ENCODE measurements at regions not wholly inside any gene's neighbourhood (a gene's known extent, or its start where the extent isn't known, plus 50 kb on each side); places are given as distances from the start of the nearest gene placed in this dataset.

DNA sequence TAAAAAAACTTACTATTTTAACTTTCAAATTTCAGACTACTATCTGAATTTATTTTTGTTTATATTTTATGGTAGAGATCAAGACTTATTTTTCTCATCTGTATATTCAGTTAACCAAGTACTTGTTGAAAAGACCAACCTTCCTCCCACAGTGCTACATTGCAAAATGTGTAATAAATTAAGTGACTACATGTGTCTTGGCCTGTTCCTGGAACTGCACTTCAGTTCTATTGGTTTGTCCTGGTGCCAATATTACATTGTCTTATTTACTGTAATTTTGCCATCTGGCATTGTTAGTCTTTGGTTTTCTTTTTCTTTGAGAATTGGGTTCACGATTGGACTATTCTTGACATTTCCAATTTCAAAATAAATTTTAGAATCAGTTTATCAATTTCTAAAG, 138.4 kb upstream of the KCNMB2 start:
- no peak for DNase-seq

DNA sequence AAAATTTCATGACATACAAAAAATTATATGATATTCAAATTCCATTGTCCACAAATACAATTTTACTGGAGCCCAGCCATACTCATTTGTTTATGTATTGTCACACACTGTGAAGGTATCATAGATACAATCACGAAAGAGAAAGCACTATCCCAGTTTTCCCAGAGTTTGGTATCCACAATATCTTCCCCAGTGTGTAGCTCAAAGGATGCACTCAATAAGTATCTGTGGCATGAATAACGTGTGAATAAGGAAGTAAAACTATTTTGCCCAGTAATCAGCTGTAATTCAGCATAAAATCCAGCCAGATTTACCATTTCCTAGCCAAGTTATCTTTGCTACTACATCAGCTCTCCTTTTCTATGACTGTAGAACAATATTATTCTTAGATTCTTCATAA, 131.3 kb upstream of the KCNMB2 start:
- no peak for DNase-seq

DNA sequence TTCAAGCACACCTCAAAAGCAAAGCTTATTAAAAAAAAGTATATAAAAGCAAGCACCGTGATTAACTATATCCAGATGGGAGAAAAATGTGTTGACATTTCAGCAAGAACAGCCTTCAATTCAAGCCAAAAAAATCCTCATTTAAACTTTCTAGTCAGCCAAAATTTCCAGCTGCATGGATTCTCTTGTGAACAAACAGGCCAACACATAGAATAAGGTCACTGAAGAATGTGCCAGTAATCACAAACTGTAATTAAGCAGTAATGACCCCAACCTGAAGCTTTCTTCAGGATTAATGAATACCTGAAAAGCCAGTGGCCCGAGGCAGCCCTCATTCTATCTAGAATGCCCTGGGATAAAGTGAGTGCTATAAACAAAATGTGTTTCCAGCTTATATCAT, 130.7 kb upstream of the KCNMB2 start:
- no peak for DNase-seq

GRCh38 chr3:178406206-178406605, 130.0 kb upstream of the KCNMB2 start:
- no peak for DNase-seq

GRCh38 chr3:178415384-178415783, 120.9 kb upstream of the KCNMB2 start:
- no peak for DNase-seq

DNA sequence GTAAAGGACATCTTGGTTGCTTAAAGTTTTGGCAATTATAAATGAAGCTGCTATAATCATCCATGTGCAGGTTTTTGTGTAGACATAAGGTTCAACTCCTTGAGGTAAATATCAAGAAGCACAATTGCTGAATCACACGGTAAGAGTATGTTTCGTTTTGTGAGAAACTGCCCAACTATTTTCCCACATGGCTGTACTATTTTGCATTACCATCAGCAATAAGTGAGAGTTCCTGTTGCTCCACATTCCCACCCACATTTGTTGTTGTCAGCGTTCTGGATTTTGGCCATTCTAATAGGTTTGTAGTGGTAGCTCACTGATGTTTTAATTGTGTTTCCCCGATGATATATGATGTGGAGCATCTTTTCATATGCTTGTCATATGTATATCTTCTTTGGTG, 118.5 kb upstream of the KCNMB2 start:
- no peak for DNase-seq

GRCh38 chr3:178419071-178419470, 117.2 kb upstream of the KCNMB2 start:
- DNase-seq: no peak

DNA sequence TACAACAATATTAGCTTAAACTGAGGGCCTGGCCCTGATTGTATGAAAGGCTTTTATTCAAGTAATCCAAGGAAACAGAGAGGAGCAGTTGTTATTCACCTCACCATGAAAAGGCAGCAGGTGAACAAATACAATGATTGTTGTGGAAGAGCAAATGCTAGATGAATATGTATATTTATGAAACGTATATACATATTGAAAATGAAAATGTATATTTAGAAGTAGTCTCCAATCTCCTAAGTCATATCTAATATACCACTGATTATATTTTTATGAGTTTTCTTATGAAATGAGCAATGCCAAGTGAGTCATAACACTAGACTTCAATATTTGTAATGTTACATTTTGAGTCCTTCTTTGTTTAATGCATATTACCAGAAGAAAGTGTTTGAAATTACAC, 116.2 kb upstream of the KCNMB2 start:
- DNase-seq: no peak

- DNase-seq: no peak
Measured at GRCh38 chr3:178421069-178421468, 115.2 kb upstream of the KCNMB2 start.

DNA sequence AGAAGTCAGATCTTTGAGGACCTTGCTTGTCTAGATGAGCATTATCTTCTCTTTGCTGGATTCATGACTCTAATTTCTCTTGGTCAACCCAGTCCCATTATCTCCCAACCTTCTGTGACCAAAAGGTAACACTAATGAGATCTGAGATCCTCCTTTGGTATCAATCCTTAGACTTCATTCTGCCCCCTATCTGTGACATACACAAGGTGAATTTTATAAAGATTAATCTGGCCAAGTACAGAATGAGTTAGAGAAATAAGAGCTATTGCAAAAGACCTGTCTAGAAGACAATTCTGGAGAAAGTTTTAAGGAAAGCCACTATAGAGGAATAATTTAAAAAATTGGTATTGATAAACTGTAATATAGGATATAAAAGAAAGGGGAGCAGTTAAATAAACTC, 113.8 kb upstream of the KCNMB2 start:
- DNase-seq: no peak

DNA sequence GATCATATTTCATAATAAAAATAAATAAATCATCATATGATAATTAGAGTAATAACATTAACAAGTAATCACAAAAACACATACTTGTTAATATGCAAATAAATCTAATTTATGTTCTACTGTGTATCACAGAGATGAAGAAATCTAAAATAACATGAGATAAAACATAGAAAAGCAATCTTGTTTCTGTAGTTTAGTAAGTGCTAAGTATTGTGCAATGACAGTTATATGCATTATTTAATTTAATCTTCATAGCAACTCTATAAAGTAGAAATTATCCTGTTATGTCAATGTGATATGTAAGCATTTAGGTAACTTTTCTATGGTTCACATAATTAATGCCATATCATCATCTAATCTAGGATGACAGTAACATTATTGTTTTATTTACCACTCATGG, 108.2 kb upstream of the KCNMB2 start:
- no peak for DNase-seq

DNA sequence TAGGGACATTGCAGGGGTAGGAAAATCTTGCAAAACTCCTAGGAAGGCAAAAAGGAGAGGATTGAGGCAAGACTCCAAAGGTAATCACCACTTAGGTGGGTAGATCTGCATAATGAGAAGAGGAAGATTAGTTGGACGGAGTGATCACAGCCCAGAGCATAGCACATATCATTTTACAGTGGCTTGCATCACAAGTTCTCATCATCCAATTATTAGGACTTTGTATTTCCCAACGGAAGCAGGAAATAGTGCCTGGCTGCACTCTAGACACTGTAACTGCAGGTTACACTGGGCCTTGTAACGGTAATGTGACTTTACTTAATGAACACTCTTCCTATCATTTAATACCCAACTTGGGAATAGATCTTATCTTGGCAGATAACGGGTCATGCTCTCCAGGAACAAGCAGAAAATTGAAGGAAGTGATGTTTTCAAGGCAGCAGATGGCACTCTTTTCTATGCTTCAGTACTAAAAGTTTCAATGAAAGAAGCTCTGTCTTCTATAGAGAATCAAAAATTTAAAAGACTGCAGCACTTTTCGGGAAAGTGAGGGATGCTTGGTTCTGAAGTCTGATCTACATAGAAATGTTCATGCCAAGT, 101.9 kb upstream of the KCNMB2 start:
- DNase-seq: no peak

GRCh38 chr3:178435575-178435974, 100.7 kb upstream of the KCNMB2 start:
- no peak for DNase-seq

DNA sequence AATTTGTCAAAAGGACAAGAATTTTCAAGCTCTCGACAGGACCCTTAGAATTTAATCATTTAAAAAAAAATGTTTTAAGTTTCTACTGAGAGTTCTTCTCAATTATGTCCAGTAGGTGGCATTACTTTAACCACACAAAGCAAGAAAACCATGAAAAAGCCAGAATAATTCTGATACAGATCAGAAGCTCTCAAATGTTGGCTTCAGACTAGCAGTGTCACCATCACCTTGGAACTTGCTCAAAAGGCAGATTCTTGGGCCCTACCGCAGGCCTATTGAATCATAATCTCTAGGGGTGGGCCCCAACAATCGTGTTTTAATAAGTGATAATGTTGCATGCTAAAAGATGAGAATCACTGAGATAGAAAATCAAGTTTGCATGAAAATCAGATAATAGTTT, 99.5 kb upstream of the KCNMB2 start:
- DNase-seq: peak; percentile 2

GRCh38 chr3:178437236-178437635, 99.0 kb upstream of the KCNMB2 start:
- DNase-seq: no peak

DNA sequence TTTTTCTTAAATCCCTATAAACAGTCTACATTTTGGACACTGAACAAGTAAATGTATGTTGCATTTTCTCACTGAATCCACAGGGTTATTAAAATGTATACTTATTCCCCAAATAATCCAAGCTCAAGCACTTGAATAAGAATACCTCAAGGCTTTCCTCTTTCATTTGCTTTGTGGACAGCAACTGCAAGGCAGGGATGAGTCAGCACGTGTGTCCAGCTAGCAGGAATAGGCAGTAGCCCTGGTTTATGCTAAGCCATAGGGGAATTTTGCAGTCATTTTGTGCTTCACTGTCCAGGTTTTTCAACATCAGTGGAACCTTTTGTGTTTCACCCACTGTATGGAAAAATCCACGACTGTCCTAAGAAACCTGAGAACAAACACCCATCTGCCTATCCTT, 96.7 kb upstream of the KCNMB2 start:
- DNase-seq: no peak

GRCh38 chr3:178440043-178440442, 96.2 kb upstream of the KCNMB2 start:
- no peak for DNase-seq

DNA sequence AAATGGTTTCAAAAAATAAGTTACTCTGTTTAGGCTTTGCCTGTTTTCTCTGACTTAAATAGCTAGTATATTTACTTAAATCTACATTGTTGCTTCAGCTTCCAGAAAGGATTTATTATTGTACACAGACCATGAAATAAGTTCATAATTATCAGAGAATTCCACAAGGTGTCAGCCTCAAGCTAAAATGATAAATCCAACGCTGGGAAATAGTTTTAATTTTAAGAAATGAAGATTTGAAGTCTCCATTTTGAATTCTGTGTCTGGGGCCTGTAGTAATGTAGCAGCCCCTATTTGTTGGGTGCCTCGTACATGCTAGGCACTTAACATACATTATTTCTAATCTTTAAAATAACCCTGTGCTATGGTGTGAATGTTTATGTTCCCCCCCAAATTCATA, 92.6 kb upstream of the KCNMB2 start:
- DNase-seq: no peak

- no peak for DNase-seq
Measured at GRCh38 chr3:178445139-178445538, 91.1 kb upstream of the KCNMB2 start.

DNA sequence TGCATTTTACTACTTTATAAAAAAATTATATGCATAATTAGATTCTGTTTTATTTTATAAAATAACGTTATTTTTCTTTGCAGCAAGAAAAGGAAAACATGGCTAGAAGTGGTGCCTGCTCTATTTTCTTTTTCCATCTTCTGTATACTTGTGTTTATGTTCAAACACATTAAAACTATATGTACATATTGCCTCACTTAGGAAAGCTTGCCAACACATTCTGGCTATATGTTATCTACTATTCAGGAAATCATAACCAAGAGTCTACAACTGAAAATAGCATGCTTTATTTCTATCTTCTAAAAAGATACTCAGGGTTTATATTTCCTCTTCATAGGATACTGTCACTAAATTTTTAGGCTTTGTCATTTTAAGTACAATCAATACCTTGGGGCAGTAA, 90.2 kb upstream of the KCNMB2 start:
- no peak for DNase-seq

- DNase-seq: no peak
Measured at GRCh38 chr3:178450476-178450875, 85.8 kb upstream of the KCNMB2 start.

GRCh38 chr3:178451799-178452198, 84.4 kb upstream of the KCNMB2 start:
- DNase-seq: no peak

- no peak for DNase-seq
Measured at GRCh38 chr3:178454726-178455125, 81.5 kb upstream of the KCNMB2 start.

- no peak for DNase-seq
Measured at GRCh38 chr3:178455226-178455625, 81.0 kb upstream of the KCNMB2 start.

DNA sequence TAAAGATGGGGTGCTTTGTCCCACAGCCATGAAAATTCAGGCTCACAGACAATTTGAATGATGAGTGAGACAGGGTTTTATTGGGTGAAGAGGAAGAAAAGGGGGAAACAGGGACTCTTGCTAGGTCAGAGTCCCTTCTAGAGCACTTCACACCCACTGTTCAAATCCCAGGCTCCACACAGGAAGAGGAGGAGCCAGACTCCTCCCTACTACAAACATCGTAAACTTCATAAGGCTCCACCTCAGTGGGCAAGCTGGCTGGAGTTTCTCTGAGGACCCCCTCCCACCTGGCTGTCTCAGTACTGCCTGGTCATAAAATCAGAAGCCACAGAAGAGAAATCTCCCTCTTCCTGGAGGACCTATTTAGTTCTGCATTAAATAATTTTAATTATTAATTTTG, 80.3 kb upstream of the KCNMB2 start:
- DNase-seq: no peak

All from CD4-positive, alpha-beta T cell treated with Interleukin-12 subunit alpha and Interleukin-12 subunit beta, for 1 hour (primary cell).